Uterus (tissue), 2 donors: ENCODE measurements at regions not wholly inside any gene's neighbourhood (a gene's known extent, or its start where the extent isn't known, plus 50 kb on each side); places are given as distances from the start of the nearest gene placed in this dataset.
"Not testable (repeated sequence)": the region's sequence is repeated elsewhere in the genome, so short reads cannot be mapped to it uniquely, and the experiment has no call there.

Source experiments
- CTCF ChIP-seq, 4 experiments: fragments of 200-600 bp in 2 of 4; fragments of 450-650 bp in 2 of 4; sonication (generic) in 2 of 4; IDR thresholded peaks; one replicate each; pipeline ENCODE4 v1.5.1; 2016 to 2019; ENCODE audit warnings: antibody characterized with exemption in 4 of 4, mild to moderate bottlenecking in 2 of 4, moderate library complexity in 1 of 4
- POLR2A ChIP-seq, 2 donors: fragments of 450-650 bp; IDR thresholded peaks; one replicate each; pipeline ENCODE4 v1.6.1; 2016; ENCODE audit warnings: antibody characterized with exemption in 2 of 2, mild to moderate bottlenecking in 1 of 2, moderate library complexity in 1 of 2

- not testable (repeated sequence) for TF ChIP-seq POLR2A, CTCF (IDR thresholded peaks at IDR 0.05)
Measured at GRCh38 chr2:184330561-184330960, 267.8 kb upstream of the ZNF804A start.
